HL-60 (cell line): ENCODE measurements at regions not wholly inside any gene's neighbourhood (a gene's known extent, or its start where the extent isn't known, plus 50 kb on each side); places are given as distances from the start of the nearest gene placed in this dataset.

Experiments
- DNase-seq, 2 experiments: peaks; one replicate each; pipeline ENCODE4 v3.0.0-alpha.2; 2010 to 2020; ENCODE audit warnings: low read depth in 1 of 2, low spot score in 1 of 2
- H3K27ac ChIP-seq: fragments of 250-450 bp; sonication (Bioruptor Pico); replicated peaks from 2 replicates; pipeline ENCODE4 v1.5.1; 2020; ENCODE audit warnings: mild to moderate bottlenecking, moderate library complexity
- H3K27me3 ChIP-seq: fragments of 250-450 bp; sonication (Bioruptor Pico); 2 replicates; pipeline ENCODE4 v1.5.1; 2021; ENCODE audit warnings: mild to moderate bottlenecking, moderate library complexity; ENCODE audit not compliant: insufficient read depth, poor library complexity, severe bottlenecking
- H3K4me3 ChIP-seq: replicated peaks from 2 replicates; pipeline ENCODE4 v1.5.1; 2011; ENCODE audit warnings: mild to moderate bottlenecking, control low read depth, low read length; ENCODE audit not compliant: insufficient read depth
- CTCF ChIP-seq: IDR thresholded peaks from one replicate; pipeline ENCODE4 v1.5.1; 2011; ENCODE audit warnings: low read length, control low read depth, inconsistent platforms; ENCODE audit not compliant: insufficient read depth
- GABPA ChIP-seq: IDR thresholded peaks from 2 replicates; pipeline ENCODE4 v1.6.1; 2012; ENCODE audit warnings: low read depth
- POLR2AphosphoS5 ChIP-seq: IDR thresholded peaks from 2 replicates; pipeline ENCODE4 v1.6.1; 2012; ENCODE audit warnings: low read depth
- SPI1 ChIP-seq: IDR thresholded peaks from 2 replicates; pipeline ENCODE4 v1.6.1; 2012; ENCODE audit warnings: low read depth, mild to moderate bottlenecking, borderline replicate concordance
- TF ChIP-seq, protein P1 (sequence below): IDR thresholded peaks from 2 replicates; pipeline ENCODE4 v1.6.1; 2012; ENCODE audit warnings: low read depth; ENCODE audit not compliant: insufficient replicate concordance

- no peak for DNase-seq
- no peak overlapping the region for H3K4me3 ChIP-seq
Measured at GRCh38 chr4:60948008-60948407, 252.1 kb upstream of the ADGRL3 start.

GRCh38 chr4:60952921-60953320 lies 247.2 kb upstream of the ADGRL3 start:
- TF ChIP-seq SPI1: no peak
- no peak for TF ChIP-seq GABPA
- TF ChIP-seq CTCF: no peak
- TF ChIP-seq POLR2AphosphoS5: no peak
- TF ChIP-seq, protein P1, sequence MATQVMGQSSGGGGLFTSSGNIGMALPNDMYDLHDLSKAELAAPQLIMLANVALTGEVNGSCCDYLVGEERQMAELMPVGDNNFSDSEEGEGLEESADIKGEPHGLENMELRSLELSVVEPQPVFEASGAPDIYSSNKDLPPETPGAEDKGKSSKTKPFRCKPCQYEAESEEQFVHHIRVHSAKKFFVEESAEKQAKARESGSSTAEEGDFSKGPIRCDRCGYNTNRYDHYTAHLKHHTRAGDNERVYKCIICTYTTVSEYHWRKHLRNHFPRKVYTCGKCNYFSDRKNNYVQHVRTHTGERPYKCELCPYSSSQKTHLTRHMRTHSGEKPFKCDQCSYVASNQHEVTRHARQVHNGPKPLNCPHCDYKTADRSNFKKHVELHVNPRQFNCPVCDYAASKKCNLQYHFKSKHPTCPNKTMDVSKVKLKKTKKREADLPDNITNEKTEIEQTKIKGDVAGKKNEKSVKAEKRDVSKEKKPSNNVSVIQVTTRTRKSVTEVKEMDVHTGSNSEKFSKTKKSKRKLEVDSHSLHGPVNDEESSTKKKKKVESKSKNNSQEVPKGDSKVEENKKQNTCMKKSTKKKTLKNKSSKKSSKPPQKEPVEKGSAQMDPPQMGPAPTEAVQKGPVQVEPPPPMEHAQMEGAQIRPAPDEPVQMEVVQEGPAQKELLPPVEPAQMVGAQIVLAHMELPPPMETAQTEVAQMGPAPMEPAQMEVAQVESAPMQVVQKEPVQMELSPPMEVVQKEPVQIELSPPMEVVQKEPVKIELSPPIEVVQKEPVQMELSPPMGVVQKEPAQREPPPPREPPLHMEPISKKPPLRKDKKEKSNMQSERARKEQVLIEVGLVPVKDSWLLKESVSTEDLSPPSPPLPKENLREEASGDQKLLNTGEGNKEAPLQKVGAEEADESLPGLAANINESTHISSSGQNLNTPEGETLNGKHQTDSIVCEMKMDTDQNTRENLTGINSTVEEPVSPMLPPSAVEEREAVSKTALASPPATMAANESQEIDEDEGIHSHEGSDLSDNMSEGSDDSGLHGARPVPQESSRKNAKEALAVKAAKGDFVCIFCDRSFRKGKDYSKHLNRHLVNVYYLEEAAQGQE: no peak
- no peak overlapping the region for H3K27ac ChIP-seq
- H3K27me3 ChIP-seq: no peaks in the 10 kb centered on the region
- DNase-seq: no peak
- no peak overlapping the region for H3K4me3 ChIP-seq

More at GRCh38 chr4:60948008-60948407, 252.1 kb upstream of the ADGRL3 start:
- TF ChIP-seq GABPA: no peak
- no peak for TF ChIP-seq POLR2AphosphoS5
- TF ChIP-seq, protein P1: no peak
- no peak for TF ChIP-seq CTCF
- no peak for TF ChIP-seq SPI1
- Histone ChIP-seq H3K27me3 (no peaks in the 10 kb centered on the region), H3K27ac (no peak overlapping the region)

- Histone ChIP-seq H3K4me3 (no peak overlapping the region), H3K27ac (no peak overlapping the region), H3K27me3 (no peaks in the 10 kb centered on the region)
- DNase-seq: no peak
- no peak for TF ChIP-seq CTCF
- TF ChIP-seq GABPA: no peak
- TF ChIP-seq, protein P1: no peak
- no peak for TF ChIP-seq SPI1
- TF ChIP-seq POLR2AphosphoS5: no peak
Measured at GRCh38 chr4:60953826-60954225, 246.3 kb upstream of the ADGRL3 start.
